ENCODE measurements at regions not wholly inside any gene's neighbourhood (a gene's known extent, or its start where the extent isn't known, plus 50 kb on each side); places are given as distances from the start of the nearest gene placed in this dataset.
"Not testable (repeated sequence)": the region's sequence is repeated elsewhere in the genome, so short reads cannot be mapped to it uniquely, and the experiment has no call there.

GRCh38 chr14:92223025-92223424 is 99.9 kb upstream of the SLC24A4 start:
- Mint-ChIP-seq H3K4me1 (ENCODE audit: low read depth) (no peaks in the 10 kb centered on the region), H3K9me3 (no peaks in the 10 kb centered on the region), H3K4me3 (no peak overlapping the region), H3K27ac (no peak overlapping the region), H3K36me3 (no peaks in the 10 kb centered on the region), H3K27me3 (peaks cover 4% of the 10 kb centered on the region)
- intact Hi-C loops (cut with micrococcal nuclease): no loop called here
- CTCF ChIA-PET: no interaction called here
- POLR2A ChIA-PET: no interaction called here
- DNase-seq: no peak

GRCh38 chr14:92224358-92224954 is 98.5 kb upstream of the SLC24A4 start:
- Mint-ChIP-seq H3K9me3 (no peaks in the 10 kb centered on the region), H3K27me3 (peaks cover 2% of the 10 kb centered on the region), H3K27ac (no peak overlapping the region), H3K36me3 (no peaks in the 10 kb centered on the region), H3K4me1 (ENCODE audit: low read depth) (no peaks in the 10 kb centered on the region), H3K4me3 (no peak overlapping the region)
- intact Hi-C loops (cut with micrococcal nuclease): no loop called here
- ChIA-PET POLR2A (no interaction called here), CTCF (no interaction called here)
- no peak for DNase-seq

GRCh38 chr14:92225731-92226130 is 97.2 kb upstream of the SLC24A4 start:
- no peak for DNase-seq
- Mint-ChIP-seq H3K4me1 (ENCODE audit: low read depth) (no peaks in the 10 kb centered on the region), H3K36me3 (no peaks in the 10 kb centered on the region), H3K27ac (no peak overlapping the region), H3K27me3 (peaks cover 2% of the 10 kb centered on the region), H3K4me3 (no peak overlapping the region), H3K9me3 (no peaks in the 10 kb centered on the region)
- intact Hi-C loops (cut with micrococcal nuclease): no loop called here
- ChIA-PET POLR2A (no interaction called here), CTCF (no interaction called here)

DNA sequence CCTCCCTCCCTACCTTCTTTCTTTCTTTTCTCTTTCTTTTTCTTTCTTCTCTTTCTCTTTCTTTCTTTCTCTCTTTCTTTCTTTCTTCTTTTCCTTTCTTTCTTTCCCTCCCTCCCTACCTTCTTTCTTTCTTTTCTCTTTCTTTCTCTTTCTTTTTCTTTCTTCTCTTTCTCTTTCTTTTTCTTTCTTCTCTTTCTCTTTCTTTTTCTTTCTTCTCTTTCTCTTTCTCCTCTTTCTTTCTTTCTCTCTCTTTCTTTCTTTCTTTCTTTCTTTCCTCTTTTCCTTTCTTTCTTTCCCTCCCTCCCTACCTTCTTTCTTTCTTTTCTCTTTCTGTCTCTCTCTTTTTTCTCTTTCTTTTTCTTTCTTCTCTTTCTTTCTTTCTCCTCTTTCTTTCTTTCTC is 96.8 kb upstream of the SLC24A4 start:
- POLR2A ChIA-PET; H3K27me3 Mint-ChIP-seq; H3K4me3 Mint-ChIP-seq; H3K4me1 Mint-ChIP-seq (ENCODE audit: low read depth); CTCF ChIA-PET; H3K27ac Mint-ChIP-seq; H3K9me3 Mint-ChIP-seq; H3K36me3 Mint-ChIP-seq; DNase-seq; intact Hi-C loops (cut with micrococcal nuclease): not testable (repeated sequence)

- no peaks in the 10 kb centered on the region for H3K4me1 Mint-ChIP-seq (ENCODE audit: low read depth)
- ChIA-PET POLR2A (no interaction called here), CTCF (no interaction called here)
- no peak for DNase-seq
- no peak overlapping the region for H3K4me3 Mint-ChIP-seq
- intact Hi-C loops (cut with micrococcal nuclease): no loop called here
- peaks cover 23% of the 10 kb centered on the region for H3K27me3 Mint-ChIP-seq
- H3K36me3 Mint-ChIP-seq: no peaks in the 10 kb centered on the region
- H3K9me3 Mint-ChIP-seq: no peaks in the 10 kb centered on the region
- H3K27ac Mint-ChIP-seq: no peak overlapping the region
Measured at GRCh38 chr14:92236243-92236900, 86.6 kb upstream of the SLC24A4 start.

DNA sequence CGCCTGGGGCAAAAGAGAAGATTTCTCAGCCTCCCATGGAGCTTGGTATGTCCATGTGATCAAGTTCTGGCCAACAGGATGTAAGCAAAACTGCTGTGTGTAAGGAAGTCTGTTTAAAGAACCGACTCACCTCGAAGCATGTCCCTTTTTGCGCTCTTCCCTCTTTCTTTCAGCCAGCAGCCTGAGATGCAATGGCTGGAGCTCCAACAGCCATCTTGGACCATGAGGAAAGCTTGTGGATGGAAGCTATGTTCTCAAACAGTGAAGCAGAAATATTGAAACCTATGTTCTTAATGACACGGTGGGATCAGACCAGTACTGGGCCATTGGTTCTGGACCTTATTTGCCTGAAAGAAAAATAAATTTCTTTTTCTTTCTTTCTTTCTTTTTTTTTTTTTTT is 82.3 kb upstream of the SLC24A4 start:
- DNase-seq: no peak
- intact Hi-C loops (cut with micrococcal nuclease): no loop called here
- Mint-ChIP-seq H3K4me3 (no peak overlapping the region), H3K27me3 (peaks cover 4% of the 10 kb centered on the region), H3K9me3 (peaks cover 21% of the 10 kb centered on the region), H3K27ac (no peak overlapping the region), H3K36me3 (peaks cover 2% of the 10 kb centered on the region), H3K4me1 (ENCODE audit: low read depth) (no peaks in the 10 kb centered on the region)
- ChIA-PET POLR2A (no interaction called here), CTCF (no interaction called here)

DNA sequence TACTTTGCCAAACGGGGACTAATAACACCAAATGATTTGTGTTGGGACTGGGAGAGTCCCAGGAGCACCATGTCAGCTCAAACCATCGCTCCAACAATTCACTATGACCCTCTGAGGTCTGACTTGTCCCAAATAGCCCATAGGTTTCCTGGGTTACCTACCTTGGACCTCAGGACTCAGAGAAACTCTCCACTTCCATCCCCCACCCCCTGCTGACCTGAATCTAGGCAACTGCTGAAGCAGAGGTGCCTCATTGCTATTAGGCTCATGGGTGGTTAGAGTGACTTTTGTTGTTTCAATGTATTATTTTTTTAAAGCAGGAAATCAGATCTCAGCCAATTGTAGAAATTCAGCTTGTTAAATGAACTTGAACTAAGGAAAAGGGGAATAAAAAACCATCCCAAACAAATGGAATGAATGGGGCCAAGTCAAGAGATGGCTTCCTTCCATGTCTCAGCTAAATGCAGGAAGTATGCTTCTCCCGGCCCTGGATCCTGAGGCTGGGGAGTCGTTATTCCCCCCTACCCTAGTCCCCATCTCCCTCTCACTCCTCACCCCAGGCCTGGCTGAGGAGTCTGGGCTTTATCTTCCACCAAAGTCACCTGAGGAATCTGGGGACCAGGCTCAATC is 80.9 kb upstream of the SLC24A4 start:
- intact Hi-C loops (cut with micrococcal nuclease): no loop called here
- ChIA-PET CTCF (no interaction called here), POLR2A (no interaction called here)
- no peaks in the 10 kb centered on the region for H3K4me1 Mint-ChIP-seq (ENCODE audit: low read depth)
- peaks cover 2% of the 10 kb centered on the region for H3K36me3 Mint-ChIP-seq
- H3K4me3 Mint-ChIP-seq: no peak overlapping the region
- peaks cover 31% of the 10 kb centered on the region for H3K9me3 Mint-ChIP-seq
- no peak for DNase-seq
- no peak overlapping the region for H3K27ac Mint-ChIP-seq
- H3K27me3 Mint-ChIP-seq: peaks cover 3% of the 10 kb centered on the region

GRCh38 chr14:92244805-92245204 is 78.2 kb upstream of the SLC24A4 start:
- H3K27ac Mint-ChIP-seq: no peak overlapping the region
- H3K27me3 Mint-ChIP-seq: peaks cover 9% of the 10 kb centered on the region
- no peak for DNase-seq
- peaks cover 2% of the 10 kb centered on the region for H3K36me3 Mint-ChIP-seq
- peaks cover 31% of the 10 kb centered on the region for H3K9me3 Mint-ChIP-seq
- H3K4me1 Mint-ChIP-seq (ENCODE audit: low read depth): no peaks in the 10 kb centered on the region
- CTCF ChIA-PET: no interaction called here
- intact Hi-C loops (cut with micrococcal nuclease): no loop called here
- no peak overlapping the region for H3K4me3 Mint-ChIP-seq
- POLR2A ChIA-PET: no interaction called here

DNA sequence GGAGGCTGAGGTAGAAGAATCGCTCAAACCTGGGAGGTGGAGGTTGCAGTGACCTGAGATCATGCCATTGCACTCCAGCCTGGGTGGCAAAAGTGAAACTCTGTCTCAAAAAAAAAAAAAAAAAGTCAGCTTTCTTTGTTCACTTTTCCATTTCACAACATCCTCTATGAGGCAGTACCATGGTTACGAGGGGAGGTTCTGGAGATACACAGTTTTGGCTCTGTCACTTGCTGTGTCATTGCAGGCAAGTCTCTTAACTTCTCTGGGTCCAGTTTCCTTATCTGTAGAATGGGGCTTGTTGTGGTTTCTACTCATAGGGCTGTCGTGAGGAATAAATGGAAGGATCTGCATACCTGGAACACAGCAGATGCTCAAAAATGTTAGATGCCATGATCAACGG is 75.6 kb upstream of the SLC24A4 start:
- no peak for DNase-seq
- Mint-ChIP-seq H3K4me3 (no peak overlapping the region), H3K4me1 (ENCODE audit: low read depth) (no peaks in the 10 kb centered on the region), H3K9me3 (peaks cover 31% of the 10 kb centered on the region), H3K27ac (no peak overlapping the region), H3K27me3 (peaks cover 12% of the 10 kb centered on the region), H3K36me3 (peaks cover 2% of the 10 kb centered on the region)
- POLR2A ChIA-PET: no interaction called here
- CTCF ChIA-PET: no interaction called here
- intact Hi-C loops (cut with micrococcal nuclease): no loop called here

DNA sequence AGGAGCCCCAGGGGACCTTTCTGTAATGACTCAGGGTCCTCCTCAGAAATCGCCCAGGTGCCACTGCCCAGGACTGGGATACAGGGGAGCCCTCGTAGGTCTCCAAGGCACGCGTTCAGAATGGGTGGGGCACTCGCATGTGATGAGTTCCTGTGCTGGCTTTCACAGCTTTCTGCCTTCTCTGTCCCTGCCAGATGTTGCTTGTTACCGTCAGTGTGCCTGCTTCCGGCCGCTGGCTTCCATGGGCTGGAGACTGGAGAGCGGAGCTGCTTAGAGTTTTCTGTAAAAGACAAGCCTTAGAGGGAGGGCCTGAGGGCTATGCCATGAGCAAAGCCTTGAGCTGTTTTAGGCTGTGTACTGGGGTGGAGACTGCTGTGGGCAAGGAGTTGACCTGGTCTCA is 75.0 kb upstream of the SLC24A4 start:
- H3K27ac Mint-ChIP-seq: no peak overlapping the region
- CTCF ChIA-PET: no interaction called here
- H3K4me3 Mint-ChIP-seq: no peak overlapping the region
- H3K9me3 Mint-ChIP-seq: peaks cover 31% of the 10 kb centered on the region
- H3K27me3 Mint-ChIP-seq: peaks cover 15% of the 10 kb centered on the region
- POLR2A ChIA-PET: no interaction called here
- no peaks in the 10 kb centered on the region for H3K4me1 Mint-ChIP-seq (ENCODE audit: low read depth)
- intact Hi-C loops (cut with micrococcal nuclease): no loop called here
- no peak for DNase-seq
- peaks cover 2% of the 10 kb centered on the region for H3K36me3 Mint-ChIP-seq

DNA sequence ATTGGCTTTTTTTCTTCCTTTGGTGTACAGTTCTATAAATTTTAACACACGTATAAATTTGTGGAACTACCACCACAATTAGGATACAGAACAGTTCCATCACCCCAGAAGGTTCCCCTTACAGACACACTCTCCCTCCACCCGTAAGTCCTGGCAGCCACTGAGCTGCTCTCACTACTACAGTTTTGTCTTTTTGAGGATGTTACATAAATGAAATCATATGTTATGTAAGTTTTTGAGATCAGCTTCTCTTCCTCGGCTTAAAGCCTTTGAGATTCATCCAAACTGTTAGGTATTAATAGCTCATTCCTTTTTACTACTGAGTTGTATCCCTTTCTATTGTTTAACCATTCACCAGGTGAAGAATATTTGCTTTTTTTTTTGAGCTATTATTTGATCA is 74.3 kb upstream of the SLC24A4 start:
- peaks cover 27% of the 10 kb centered on the region for H3K9me3 Mint-ChIP-seq
- ChIA-PET POLR2A (no interaction called here), CTCF (no interaction called here)
- no peak overlapping the region for H3K4me3 Mint-ChIP-seq
- peaks cover 2% of the 10 kb centered on the region for H3K36me3 Mint-ChIP-seq
- intact Hi-C loops (cut with micrococcal nuclease): no loop called here
- no peaks in the 10 kb centered on the region for H3K4me1 Mint-ChIP-seq (ENCODE audit: low read depth)
- no peak for DNase-seq
- H3K27me3 Mint-ChIP-seq: peaks cover 21% of the 10 kb centered on the region
- no peak overlapping the region for H3K27ac Mint-ChIP-seq

DNA sequence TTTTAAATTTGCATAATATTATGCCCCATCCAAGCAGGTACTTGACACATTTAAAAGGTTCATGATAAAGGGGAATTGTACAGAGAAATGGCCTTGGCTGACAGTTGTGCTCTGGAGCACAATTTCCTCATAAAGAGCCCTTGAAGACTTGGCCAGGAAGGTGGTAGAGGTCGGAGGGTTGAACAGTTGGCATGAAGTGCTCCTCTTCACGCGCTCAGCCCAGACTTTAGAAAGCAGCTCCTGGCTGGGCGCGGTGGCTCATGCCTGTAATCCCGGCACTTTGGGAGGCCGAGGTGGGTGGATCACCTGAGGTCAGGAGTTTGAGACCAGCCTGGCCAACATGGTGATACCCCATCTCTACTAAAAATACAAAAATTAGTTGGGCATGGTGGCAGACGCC is 72.6 kb upstream of the SLC24A4 start:
- POLR2A ChIA-PET; H3K4me1 Mint-ChIP-seq (ENCODE audit: low read depth); H3K27ac Mint-ChIP-seq; DNase-seq; intact Hi-C loops (cut with micrococcal nuclease); CTCF ChIA-PET; H3K4me3 Mint-ChIP-seq; H3K36me3 Mint-ChIP-seq: not testable (repeated sequence)
- Mint-ChIP-seq H3K9me3 (peaks cover 12% of the 10 kb centered on the region), H3K27me3 (peaks cover 36% of the 10 kb centered on the region)

GRCh38 chr14:92252323-92252722 is 70.6 kb upstream of the SLC24A4 start:
- Mint-ChIP-seq H3K27me3 (peaks cover 47% of the 10 kb centered on the region), H3K36me3 (no peaks in the 10 kb centered on the region), H3K27ac (no peak overlapping the region), H3K4me3 (no peak overlapping the region), H3K4me1 (ENCODE audit: low read depth) (peaks cover 4% of the 10 kb centered on the region), H3K9me3 (no peaks in the 10 kb centered on the region)
- ChIA-PET CTCF (no interaction called here), POLR2A (no interaction called here)
- no peak for DNase-seq
- intact Hi-C loops (cut with micrococcal nuclease): no loop called here

Measured in activated CD4-positive, alpha-beta memory T cell treated with anti-CD3 and anti-CD28 coated beads for 36 hours (primary cell).